HCT116 (cell line): ENCODE measurements at regions not wholly inside any gene's neighbourhood (a gene's known extent, or its start where the extent isn't known, plus 50 kb on each side); places are given as distances from the start of the nearest gene placed in this dataset.
"Not testable (repeated sequence)": the region's sequence is repeated elsewhere in the genome, so short reads cannot be mapped to it uniquely, and the experiment has no call there.

ENCODE experiments used
- ATAC-seq: fragments of 200-7000 bp; cut with Tn5 transposase; 2 replicates; pipeline ENCODE4 v1.9.1; 2020; ENCODE audit warnings: mild to moderate bottlenecking, moderate library complexity
- BruUV-seq: library from RNA; stranded (reverse); fragments of 400-500 nt; replicated peaks from 2 replicates; lab custom pipeline; 2021; lab: Mats Ljungman, UMichigan
- CTCF ChIA-PET: fragments of 300-600 bp; sonication (Branson Sonifier 250); formaldehyde crosslinking; loops from one replicate; lab custom pipeline; 2021; ENCODE audit warnings: antibody characterized with exemption; lab: Charles Lee
- POLR2A ChIA-PET: fragments of 300-600, 350-600 bp; sonication (Branson Sonifier 250); formaldehyde crosslinking; loops from one replicate; lab custom pipeline; 2021; ENCODE audit warnings: antibody characterized with exemption; lab: Charles Lee
- RAD21 ChIA-PET, 2 experiments: fragments of 300-600 bp; sonication (Branson Sonifier 250); formaldehyde crosslinking; loops; one replicate each; lab custom pipeline; 2023; ENCODE audit warnings: low total read pairs in 2 of 2; ENCODE audit not compliant: uncharacterized antibody in 2 of 2, unreplicated experiment in 2 of 2, low non-redundant PET in 1 of 2; lab: Charles Lee
- DNase-seq: peaks from one replicate; pipeline ENCODE4 v3.0.0-alpha.2; 2010; ENCODE audit warnings: low read depth, low spot score
- H2AFZ ChIP-seq: fragments of 200-600 bp; shearing (Covaris generic), sonication (generic); 2 replicates; pipeline ENCODE4 v1.6.1; 2017; ENCODE audit warnings: low read depth, mixed run types, mixed read lengths, antibody characterized with exemption, low read length; ENCODE audit not compliant: poor library complexity, severe bottlenecking
- H3K27ac ChIP-seq: 2 replicates; pipeline ENCODE4 v1.5.1; 2012; ENCODE audit warnings: low read depth, low read length
- H3K27me3 ChIP-seq: fragments of 200-600 bp; sonication (generic); 2 replicates; pipeline ENCODE4 v1.6.1; 2016; ENCODE audit warnings: mixed run types, low read length, mixed read lengths; ENCODE audit not compliant: insufficient read depth
- H3K36me3 ChIP-seq, 2 experiments: fragments of 200-500 bp in 1 of 2; fragments of 200-600 bp in 1 of 2; sonication (Bioruptor generic) in 1 of 2; sonication (generic) in 1 of 2; 2 replicates each; pipeline versions ENCODE4 v1.5.1 to v1.6.1; 2014 to 2016; ENCODE audit warnings: low read length in 2 of 2, inconsistent platforms in 1 of 2, mixed read lengths in 1 of 2, mixed run types in 1 of 2; ENCODE audit not compliant: insufficient read depth in 2 of 2, control insufficient read depth in 1 of 2
- H3K4me1 ChIP-seq, 2 experiments: fragments of 200-600 bp in 1 of 2; sonication (generic) in 1 of 2; 2 replicates each; pipeline versions ENCODE4 v1.5.1 to v1.6.1; 2012 to 2017; ENCODE audit warnings: low read length in 2 of 2, inconsistent platforms in 1 of 2, mild to moderate bottlenecking in 1 of 2, mixed read lengths in 1 of 2, mixed run types in 1 of 2, moderate library complexity in 1 of 2; ENCODE audit not compliant: insufficient read depth in 2 of 2, control insufficient read depth in 1 of 2
- H3K4me2 ChIP-seq: fragments of 200-600 bp; sonication (generic); 2 replicates; pipeline ENCODE4 v1.6.1; 2017; ENCODE audit warnings: mixed run types, low read length, mixed read lengths
- H3K4me3 ChIP-seq, 2 experiments: fragments of 200-600 bp in 1 of 2; sonication (generic) in 1 of 2; replicated peaks in 1 of 2; 2 replicates each; pipeline ENCODE4 v1.5.1; 2011 to 2016; ENCODE audit warnings: low read length in 2 of 2, control low read depth in 1 of 2, low read depth in 1 of 2, mild to moderate bottlenecking in 1 of 2, mixed read lengths in 1 of 2, mixed run types in 1 of 2
- H3K79me2 ChIP-seq: fragments of 200-600 bp; sonication (generic); 2 replicates; pipeline ENCODE4 v1.6.1; 2017; ENCODE audit warnings: mild to moderate bottlenecking, mixed run types, low read length, moderate library complexity, mixed read lengths; ENCODE audit not compliant: insufficient read depth
- H3K9ac ChIP-seq: fragments of 200-600 bp; sonication (generic); 2 replicates; pipeline ENCODE4 v1.6.1; 2016; ENCODE audit warnings: low read length, mixed read lengths
- H3K9me2 ChIP-seq: fragments of 200-600 bp; sonication (generic), shearing (Covaris generic); 2 replicates; pipeline ENCODE4 v1.6.1; 2017; ENCODE audit warnings: mixed run types, mild to moderate bottlenecking, moderate library complexity; ENCODE audit not compliant: insufficient read depth
- H3K9me3 ChIP-seq, 2 experiments: fragments of 200-500 bp in 1 of 2; fragments of 200-600 bp in 1 of 2; sonication (Bioruptor generic) in 1 of 2; sonication (generic) in 1 of 2; 2 replicates each; pipeline ENCODE4 v1.6.1; 2014 to 2017; ENCODE audit warnings: low read length in 2 of 2, mixed read lengths in 2 of 2, inconsistent platforms in 1 of 2, low read depth in 1 of 2, mild to moderate bottlenecking in 1 of 2, mixed run types in 1 of 2, moderate library complexity in 1 of 2; ENCODE audit not compliant: control insufficient read depth in 1 of 2, insufficient read depth in 1 of 2
- H4K20me1 ChIP-seq: fragments of 200-600 bp; sonication (generic), shearing (Covaris generic); 2 replicates; pipeline ENCODE4 v1.6.1; 2017; ENCODE audit warnings: mixed run types, mild to moderate bottlenecking, moderate library complexity; ENCODE audit not compliant: insufficient read depth
- ATF3 ChIP-seq: IDR thresholded peaks from 2 replicates; pipeline ENCODE4 v1.6.1; 2012
- CBX3 ChIP-seq: IDR thresholded peaks from 2 replicates; pipeline ENCODE4 v1.6.1; 2012; ENCODE audit warnings: low read depth
- CEBPB ChIP-seq: IDR thresholded peaks from 2 replicates; pipeline ENCODE4 v1.6.1; 2012; ENCODE audit warnings: low read depth
- CTCF ChIP-seq, 3 experiments: fragments of 200-600 bp in 1 of 3; sonication (generic) in 1 of 3; IDR thresholded peaks in 2 of 3; conservative IDR thresholded peaks in 1 of 3; 2 replicates each; pipeline ENCODE4 v1.5.1; 2012 to 2017; ENCODE audit warnings: low read depth in 2 of 3, low read length in 2 of 3, antibody characterized with exemption in 1 of 3, borderline replicate concordance in 1 of 3, control low read depth in 1 of 3, mild to moderate bottlenecking in 1 of 3, mixed read lengths in 1 of 3, mixed run types in 1 of 3, moderate library complexity in 1 of 3; ENCODE audit not compliant: insufficient read depth in 1 of 3
- EGR1 ChIP-seq: IDR thresholded peaks from 2 replicates; pipeline ENCODE4 v1.6.1; 2012; ENCODE audit warnings: low read depth
- ELF1 ChIP-seq: IDR thresholded peaks from 2 replicates; pipeline ENCODE4 v1.6.1; 2012; ENCODE audit warnings: low read depth, borderline replicate concordance
- EZH2 ChIP-seq: fragments of 200-600 bp; sonication (generic); IDR thresholded peaks from 2 replicates; pipeline ENCODE4 v1.6.1; 2017; ENCODE audit warnings: antibody characterized with exemption, mixed run types
- EZH2phosphoT487 ChIP-seq: fragments of 200-600 bp; IDR thresholded peaks from 2 replicates; pipeline ENCODE4 v1.6.1; 2018; ENCODE audit warnings: antibody characterized with exemption, borderline replicate concordance
- FOSL1 ChIP-seq: IDR thresholded peaks from 2 replicates; pipeline ENCODE4 v1.6.1; 2012; ENCODE audit warnings: low read depth
- MAX ChIP-seq: IDR thresholded peaks from 2 replicates; pipeline ENCODE4 v1.6.1; 2012
- POLR2A ChIP-seq: IDR thresholded peaks from 2 replicates; pipeline ENCODE4 v1.7.0; 2011; ENCODE audit warnings: borderline replicate concordance; ENCODE audit not compliant: insufficient read depth, insufficient read length; ENCODE audit errors: extremely low read depth
- POLR2AphosphoS5 ChIP-seq: IDR thresholded peaks from 2 replicates; pipeline ENCODE4 v1.6.1; 2011; ENCODE audit warnings: mild to moderate bottlenecking, low read depth, low read length, moderate library complexity
- REST ChIP-seq: IDR thresholded peaks from 2 replicates; pipeline ENCODE4 v1.6.1; 2012; ENCODE audit warnings: low read depth
- SIN3A ChIP-seq: IDR thresholded peaks from 2 replicates; pipeline ENCODE4 v1.6.1; 2012; ENCODE audit warnings: low read depth
- SP1 ChIP-seq: IDR thresholded peaks from 2 replicates; pipeline ENCODE4 v1.6.1; 2012; ENCODE audit warnings: low read depth
- SRF ChIP-seq: IDR thresholded peaks from 2 replicates; pipeline ENCODE4 v1.6.1; 2012; ENCODE audit warnings: low read depth
- TCF7L2 ChIP-seq: IDR thresholded peaks from 2 replicates; pipeline ENCODE4 v1.7.0; 2011; ENCODE audit warnings: borderline replicate concordance, inconsistent platforms; ENCODE audit not compliant: insufficient read depth, insufficient read length; ENCODE audit errors: extremely low read depth
- YY1 ChIP-seq: IDR thresholded peaks from 2 replicates; pipeline ENCODE4 v1.6.1; 2011; ENCODE audit warnings: low read length, low read depth, moderate library complexity, mild to moderate bottlenecking; ENCODE audit not compliant: insufficient replicate concordance; ENCODE audit errors: extremely low read depth
- ZNF274 ChIP-seq: fragments of 200-500 bp; sonication (Bioruptor generic); IDR thresholded peaks from 2 replicates; pipeline ENCODE4 v1.6.1; 2014; ENCODE audit warnings: mild to moderate bottlenecking, low read depth, low read length, inconsistent platforms
- intact Hi-C: fragments of 100-400 bp; cut with micrococcal nuclease; formaldehyde crosslinking; loops from 2 replicates; pipeline ENCODE4 v1.10.0; 2022

GRCh38 chr10:27328946-27329345 lies 88.3 kb upstream of the ACBD5 start:
- intact Hi-C loops: no loop called here
- ATAC-seq: no peak
- BruUV-seq: no TSS peak
- no peaks in the 10 kb centered on the region for H3K9me3 ChIP-seq
- H3K9me2 ChIP-seq: no peaks in the 10 kb centered on the region
- no peaks in the 10 kb centered on the region for H3K36me3 ChIP-seq
- H3K27ac ChIP-seq: no peak overlapping the region
- no peak overlapping the region for H3K9ac ChIP-seq
- H3K4me2 ChIP-seq: no peak overlapping the region
- DNase-seq: no peak
- RAD21 ChIA-PET: no interaction called here
- H3K4me3 ChIP-seq: no peak overlapping the region
- no peaks in the 10 kb centered on the region for H3K79me2 ChIP-seq
- H3K4me1 ChIP-seq: no peaks in the 10 kb centered on the region
- no peak overlapping the region for H2AFZ ChIP-seq
- H3K27me3 ChIP-seq: no peaks in the 10 kb centered on the region
- no peaks in the 10 kb centered on the region for H4K20me1 ChIP-seq
- POLR2A ChIA-PET: no interaction called here
- no peak for TF ChIP-seq YY1
- TF ChIP-seq ZNF274: no peak
- TF ChIP-seq POLR2A: no peak
- no peak for TF ChIP-seq SP1
- no peak for TF ChIP-seq ATF3
- TF ChIP-seq ELF1: no peak
- TF ChIP-seq CEBPB: no peak
- no peak for TF ChIP-seq TCF7L2
- no peak for TF ChIP-seq EGR1
- no peak for TF ChIP-seq MAX
- no peak for TF ChIP-seq POLR2AphosphoS5
- TF ChIP-seq SIN3A: no peak
- TF ChIP-seq SRF: no peak
- TF ChIP-seq FOSL1: no peak
- no peak for TF ChIP-seq EZH2phosphoT487
- TF ChIP-seq EZH2: no peak
- no peak for TF ChIP-seq CBX3
- TF ChIP-seq CTCF (IDR thresholded peaks at IDR 0.05 in 2 of 3, conservative IDR thresholded peaks at IDR 0.05 in 1 of 3; ENCODE audit: borderline replicate concordance in 1 of 3, insufficient read depth in 1 of 3, low read depth in 2 of 3, low read length in 2 of 3): no peak
- no peak for TF ChIP-seq REST
- CTCF ChIA-PET: no interaction called here

GRCh38 chr10:27326748-27327147 lies 86.2 kb upstream of the ACBD5 start:
- H2AFZ ChIP-seq, BruUV-seq, H3K36me3 ChIP-seq, H4K20me1 ChIP-seq, CTCF ChIA-PET, H3K9me2 ChIP-seq, H3K4me2 ChIP-seq, H3K27me3 ChIP-seq, intact Hi-C loops, RAD21 ChIA-PET, H3K4me1 ChIP-seq, H3K79me2 ChIP-seq, H3K9me3 ChIP-seq, POLR2A ChIA-PET, H3K4me3 ChIP-seq, H3K27ac ChIP-seq, H3K9ac ChIP-seq, DNase-seq, ATAC-seq: not testable (repeated sequence)
